ENCODE measurements at regions not wholly inside any gene's neighbourhood (a gene's known extent, or its start where the extent isn't known, plus 50 kb on each side); places are given as distances from the start of the nearest gene placed in this dataset.
A peak's percentile ranks its signal among the peaks of the same experiment; 100 is the strongest.
"Not testable (repeated sequence)": the region's sequence is repeated elsewhere in the genome, so short reads cannot be mapped to it uniquely, and the experiment has no call there.

DNA sequence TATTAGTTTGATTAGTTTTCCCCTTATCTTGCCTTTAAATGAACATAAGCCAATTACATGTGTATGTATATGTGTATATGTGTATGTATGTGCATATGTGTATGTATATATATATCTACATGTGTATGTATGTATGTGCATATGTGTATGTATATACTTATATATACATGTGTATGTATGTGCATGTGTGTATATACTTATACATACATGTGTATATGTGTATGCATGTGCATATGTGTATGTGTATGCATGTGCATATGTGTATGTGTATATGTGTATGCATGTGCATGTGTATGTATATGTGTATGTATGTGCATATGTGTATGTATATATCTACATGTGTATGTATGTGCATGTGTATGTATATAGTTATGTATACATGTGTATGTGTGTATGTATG, 65.5 kb upstream of the CCT8L2 start:
- Histone ChIP-seq H3K27ac (ENCODE audit: low read length) (no peak overlapping the region), H3K9ac (ENCODE audit: low read depth, low read length) (no peak overlapping the region), H3K4me3 (ENCODE audit: low read length) (peak overlapping the region; percentile 13; the same call in 1 of the 2 replicates), H3K36me3 (ENCODE audit: insufficient read depth, low read depth, low read length) (no peaks in the 10 kb centered on the region), H3K27me3 (ENCODE audit: insufficient read depth, low read length) (no peaks in the 10 kb centered on the region), H3K4me1 (ENCODE audit: insufficient read depth, low read length) (no peaks in the 10 kb centered on the region), H3K9me3 (ENCODE audit: insufficient read depth, low read depth, low read length) (peaks cover 47% of the 10 kb centered on the region)

- Histone ChIP-seq H3K9ac (ENCODE audit: low read depth, low read length) (no peak overlapping the region), H3K27me3 (ENCODE audit: insufficient read depth, low read length) (no peaks in the 10 kb centered on the region), H3K36me3 (ENCODE audit: insufficient read depth, low read depth, low read length) (no peaks in the 10 kb centered on the region), H3K4me1 (ENCODE audit: insufficient read depth, low read length) (no peaks in the 10 kb centered on the region), H3K9me3 (ENCODE audit: insufficient read depth, low read depth, low read length) (peaks cover 62% of the 10 kb centered on the region), H3K4me3 (ENCODE audit: low read length) (no peak overlapping the region), H3K27ac (ENCODE audit: low read length) (no peak overlapping the region)
Measured at GRCh38 chr22:16654882-16655281, 62.3 kb upstream of the CCT8L2 start.

DNA sequence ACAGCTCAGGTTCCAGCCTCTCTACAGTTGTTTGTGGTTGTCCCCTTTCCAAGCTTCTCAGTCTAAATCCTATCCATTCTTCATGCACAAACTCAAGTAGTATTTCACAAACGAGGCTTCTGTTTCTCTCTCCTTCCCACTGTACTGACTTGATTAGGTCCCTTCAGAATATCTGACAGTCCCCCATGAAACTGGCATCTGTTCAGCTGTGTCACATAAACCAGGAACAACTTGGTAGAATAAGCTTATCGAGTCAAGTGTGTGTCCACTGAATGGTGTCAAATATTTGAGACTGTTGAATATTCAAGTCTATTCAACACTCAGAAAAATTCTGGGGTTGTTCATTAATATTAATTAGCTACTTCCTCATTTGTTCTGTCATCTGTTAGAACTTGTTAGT, 61.7 kb upstream of the CCT8L2 start:
- not testable (repeated sequence) for H3K4me3 ChIP-seq (ENCODE audit: low read length); H3K27ac ChIP-seq (ENCODE audit: low read length); H3K36me3 ChIP-seq (ENCODE audit: insufficient read depth, low read depth, low read length); H3K9ac ChIP-seq (ENCODE audit: low read depth, low read length); H3K27me3 ChIP-seq (ENCODE audit: insufficient read depth, low read length); H3K4me1 ChIP-seq (ENCODE audit: insufficient read depth, low read length)
- H3K9me3 ChIP-seq (ENCODE audit: insufficient read depth, low read depth, low read length) = peaks cover 64% of the 10 kb centered on the region

DNA sequence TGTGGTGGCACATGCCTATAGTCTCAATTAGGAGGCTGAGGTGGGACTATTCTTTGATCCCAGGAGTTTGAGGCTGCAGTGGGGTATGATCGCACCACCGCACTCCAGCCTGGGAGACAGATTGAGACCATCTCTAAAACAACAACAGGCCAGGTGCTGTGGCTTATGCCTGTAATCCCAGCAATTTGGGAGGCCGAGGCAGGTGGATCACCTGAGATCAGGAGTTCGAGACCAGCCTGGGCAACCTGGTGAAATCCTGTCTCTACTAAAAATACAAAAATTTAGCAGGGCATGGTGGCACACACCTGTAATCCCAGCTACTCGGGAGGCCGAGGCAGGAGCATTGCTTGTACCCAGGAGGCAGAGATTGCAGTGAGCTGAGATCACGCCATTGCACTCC, 60.6 kb upstream of the CCT8L2 start:
- H3K4me3 ChIP-seq (ENCODE audit: low read length); H3K36me3 ChIP-seq (ENCODE audit: insufficient read depth, low read depth, low read length); H3K9ac ChIP-seq (ENCODE audit: low read depth, low read length); H3K4me1 ChIP-seq (ENCODE audit: insufficient read depth, low read length); H3K27me3 ChIP-seq (ENCODE audit: insufficient read depth, low read length); H3K27ac ChIP-seq (ENCODE audit: low read length): not testable (repeated sequence)
- H3K9me3 ChIP-seq (ENCODE audit: insufficient read depth, low read depth, low read length) = peaks cover 54% of the 10 kb centered on the region

- Histone ChIP-seq H3K27me3 (ENCODE audit: insufficient read depth, low read length) (no peaks in the 10 kb centered on the region), H3K36me3 (ENCODE audit: insufficient read depth, low read depth, low read length) (no peaks in the 10 kb centered on the region), H3K27ac (ENCODE audit: low read length) (no peak overlapping the region), H3K9ac (ENCODE audit: low read depth, low read length) (no peak overlapping the region), H3K4me1 (ENCODE audit: insufficient read depth, low read length) (no peaks in the 10 kb centered on the region), H3K9me3 (ENCODE audit: insufficient read depth, low read depth, low read length) (peaks cover 52% of the 10 kb centered on the region), H3K4me3 (ENCODE audit: low read length) (no peak overlapping the region)
Measured at GRCh38 chr22:16651217-16651616, 58.6 kb upstream of the CCT8L2 start.
